NT2/D1 (cell line): ENCODE measurements at regions not wholly inside any gene's neighbourhood (a gene's known extent, or its start where the extent isn't known, plus 50 kb on each side); places are given as distances from the start of the nearest gene placed in this dataset.

Experiments
- SUZ12 ChIP-seq: IDR thresholded peaks from 2 replicates; pipeline ENCODE4 v1.6.1; 2011; ENCODE audit not compliant: insufficient read length, insufficient read depth; ENCODE audit errors: extremely low read depth
- YY1 ChIP-seq: IDR thresholded peaks from 2 replicates; pipeline ENCODE4 v1.6.1; 2011; ENCODE audit not compliant: insufficient read length, insufficient read depth
- ZNF274 ChIP-seq: IDR thresholded peaks from 2 replicates; pipeline ENCODE4 v1.6.1; 2011; ENCODE audit warnings: mild to moderate bottlenecking, low read depth, low read length

DNA sequence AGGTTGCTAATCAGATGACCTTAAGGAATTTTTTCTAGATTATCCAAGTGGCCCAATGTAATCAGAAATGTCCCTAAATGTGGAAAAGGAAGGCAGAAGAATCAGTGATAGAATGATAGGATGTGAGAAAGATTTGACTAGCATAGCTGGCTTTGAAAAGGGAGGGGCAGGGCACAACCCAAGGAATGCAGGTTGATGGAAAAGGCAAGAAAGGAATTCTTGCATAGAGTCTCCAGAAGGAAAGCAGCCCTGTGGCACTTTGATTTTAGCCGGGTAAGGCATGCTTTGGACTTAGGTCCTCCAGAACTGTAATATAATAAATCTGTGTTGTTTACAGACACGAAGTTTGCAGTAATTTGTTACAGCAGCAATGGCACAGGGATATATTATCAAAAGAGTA is 375.7 kb upstream of the B3GALT2 start:
- TF ChIP-seq YY1 (no peak), SUZ12 (no peak), ZNF274 (no peak)
